ENCODE measurements at regions not wholly inside any gene's neighbourhood (a gene's known extent, or its start where the extent isn't known, plus 50 kb on each side); places are given as distances from the start of the nearest gene placed in this dataset.
"Not testable (repeated sequence)": the region's sequence is repeated elsewhere in the genome, so short reads cannot be mapped to it uniquely, and the experiment has no call there.

GRCh38 chr3:145197051-145197820 is 963.7 kb downstream of the PLOD2 start:
- DNase-seq = no peak

DNA sequence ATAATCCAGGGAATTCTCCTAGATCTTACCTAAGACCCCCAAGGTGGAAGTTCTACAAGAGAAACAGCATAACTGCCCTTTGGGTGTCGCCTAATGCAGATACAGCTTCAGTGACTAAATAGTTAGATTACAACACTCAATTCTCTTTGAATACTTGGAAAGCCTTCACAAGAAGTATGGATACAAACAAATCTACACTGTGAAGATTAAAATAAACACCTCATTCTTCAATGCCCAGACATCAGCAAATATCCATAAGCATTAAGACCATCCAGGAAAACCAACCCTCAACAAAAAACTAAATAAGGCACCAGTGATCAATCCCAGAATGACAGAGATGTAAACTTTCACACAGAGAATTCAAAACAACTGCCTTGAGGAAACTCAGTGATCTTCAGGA is 963.2 kb downstream of the PLOD2 start:
- no peak for DNase-seq

DNA sequence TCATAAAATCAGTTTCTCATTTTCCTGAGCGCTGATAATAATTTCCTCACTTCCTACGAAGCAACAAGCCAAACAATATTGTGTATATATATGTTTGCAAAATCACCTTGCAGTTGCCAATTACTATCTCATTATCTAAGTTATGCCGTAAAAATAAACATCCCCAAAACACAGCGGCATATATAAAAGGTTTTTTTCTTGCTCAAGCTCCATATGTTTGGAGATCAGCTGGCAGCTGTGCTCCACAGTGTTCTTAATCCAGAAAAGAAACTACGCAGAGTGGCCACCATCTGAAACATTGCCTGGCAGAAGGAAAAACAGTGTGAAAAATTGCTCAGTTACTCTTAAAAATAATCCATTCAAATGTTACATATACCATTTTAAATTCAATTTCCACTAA is 951.4 kb downstream of the PLOD2 start:
- no peak for DNase-seq

DNA sequence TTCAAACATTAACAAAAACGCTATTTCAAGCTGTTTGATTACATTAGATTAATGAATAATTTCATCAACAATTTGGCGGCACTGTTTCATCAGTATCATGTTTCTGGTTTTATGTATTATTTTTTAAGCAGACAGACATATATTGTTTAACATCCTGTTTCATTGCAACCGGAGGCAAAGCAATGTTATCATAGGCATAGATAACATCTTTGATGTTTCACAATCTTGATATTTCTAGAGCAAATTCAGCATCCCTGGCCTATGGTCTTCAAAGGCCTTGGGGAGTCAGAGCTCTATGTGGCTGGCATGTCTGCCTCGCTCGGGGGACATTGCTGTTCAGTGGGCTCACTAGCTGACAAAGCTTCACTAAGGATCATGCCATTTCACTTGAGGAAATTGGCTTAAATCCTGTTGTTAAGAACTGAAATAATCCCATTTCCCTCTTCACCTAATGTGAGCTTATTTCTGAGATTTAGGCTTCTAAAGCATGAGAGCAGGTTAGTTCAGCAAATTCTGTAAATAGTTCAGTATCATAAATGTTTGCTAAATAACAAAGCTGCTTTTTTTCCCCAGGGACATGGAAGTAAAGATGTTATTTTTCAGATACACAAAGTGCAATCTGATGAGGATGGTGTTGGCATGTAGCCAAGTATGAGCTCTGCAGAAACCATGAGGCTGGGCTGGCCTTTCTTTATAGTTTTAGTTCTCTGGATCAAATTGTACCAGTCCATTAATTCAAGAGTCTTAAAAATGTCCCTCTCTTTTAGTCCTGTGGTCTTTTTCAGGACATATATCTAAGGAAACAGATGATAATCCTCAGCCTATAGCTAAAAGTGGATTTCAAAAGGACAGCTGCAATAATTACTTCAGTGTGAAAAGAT is 941.4 kb downstream of the PLOD2 start:
- no peak for DNase-seq

DNA sequence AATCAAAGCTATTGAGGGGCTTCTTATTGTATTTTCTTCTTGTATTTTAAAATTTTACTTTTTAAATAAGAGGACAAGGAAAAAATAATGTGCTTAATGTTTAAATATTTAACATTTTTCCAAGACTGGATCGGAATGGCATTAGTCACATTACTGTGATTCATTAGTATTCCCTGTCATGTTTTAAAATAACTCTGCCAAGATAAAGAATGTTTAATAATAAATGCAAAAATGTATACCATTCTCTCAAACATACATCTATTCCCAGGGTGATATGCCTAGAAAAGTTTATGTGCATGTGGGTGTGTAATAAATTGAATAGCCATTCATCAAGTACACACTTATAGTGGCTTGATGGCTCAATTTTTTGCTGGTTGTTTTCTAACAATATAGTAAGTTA is 936.1 kb downstream of the PLOD2 start:
- DNase-seq = no peak

GRCh38 chr3:145243875-145244274 is 917.1 kb downstream of the PLOD2 start:
- no peak for DNase-seq

DNA sequence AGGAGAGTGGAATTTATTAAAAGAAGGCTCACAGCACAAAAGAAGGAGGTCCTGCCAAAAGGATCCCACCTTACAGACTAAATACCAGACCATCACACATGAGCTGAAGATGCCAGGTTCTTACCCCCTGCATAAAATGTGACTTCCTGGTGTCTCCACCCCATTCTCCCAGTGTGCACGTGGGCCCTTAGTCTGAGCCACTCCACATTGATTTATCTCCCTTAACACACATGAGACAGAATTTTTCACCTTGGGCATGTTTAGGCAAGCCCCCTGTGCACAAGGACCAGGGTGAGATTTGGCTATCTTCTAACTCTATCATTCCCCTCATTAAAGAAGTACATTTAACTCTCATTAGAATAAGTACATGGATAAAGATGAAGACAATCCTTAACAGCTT is 916.7 kb downstream of the PLOD2 start:
- no peak for DNase-seq

- no peak for DNase-seq
Measured at GRCh38 chr3:145246291-145246690, 914.7 kb downstream of the PLOD2 start.

- DNase-seq = no peak
Measured at GRCh38 chr3:145248928-145249327, 912.1 kb downstream of the PLOD2 start.

GRCh38 chr3:145251311-145251710 is 909.7 kb downstream of the PLOD2 start:
- DNase-seq = no peak

- not testable (repeated sequence) for DNase-seq
Measured at GRCh38 chr3:145257967-145258366, 903.0 kb downstream of the PLOD2 start.

- no peak for DNase-seq
Measured at GRCh38 chr3:145259166-145259880, 901.7 kb downstream of the PLOD2 start.

GRCh38 chr3:145263458-145263857 is 897.5 kb downstream of the PLOD2 start:
- DNase-seq = not testable (repeated sequence)

DNA sequence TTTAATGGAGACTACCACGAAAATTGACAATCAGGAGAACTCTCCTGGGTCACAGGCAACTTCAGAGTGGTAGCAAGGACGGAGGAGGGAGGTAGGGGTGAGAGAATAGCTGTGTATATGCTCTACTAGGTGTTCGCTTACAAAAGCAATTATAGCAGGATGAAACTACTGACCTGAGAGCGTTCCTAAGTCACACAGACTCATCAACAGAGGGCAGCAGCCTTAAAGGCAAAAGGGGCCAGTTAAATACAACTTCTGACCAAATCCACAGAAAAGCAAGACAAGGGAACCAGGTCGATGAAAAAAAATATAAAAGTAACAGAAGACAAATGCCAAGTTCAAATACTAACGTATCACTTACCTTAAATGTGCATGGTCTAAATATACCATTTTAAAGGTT is 894.6 kb downstream of the PLOD2 start:
- no peak for DNase-seq

DNA sequence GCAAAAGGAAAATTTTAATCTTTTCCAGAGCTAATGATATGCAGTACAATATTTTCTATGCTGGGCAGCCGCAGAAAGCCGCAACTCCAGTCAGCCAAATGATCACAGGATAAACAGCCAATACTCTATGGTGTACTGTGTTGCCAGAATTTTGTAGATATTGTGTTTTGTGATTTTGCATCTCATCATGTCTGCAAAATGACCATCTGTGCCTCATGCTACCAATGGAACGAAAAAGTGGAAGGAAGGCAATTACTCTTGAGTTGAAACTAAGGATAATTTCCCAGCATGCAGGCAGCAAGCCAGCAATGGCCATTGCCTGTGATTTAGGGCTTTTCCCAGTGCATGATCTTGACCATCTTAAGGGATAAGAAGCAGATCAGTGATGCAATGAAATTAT is 891.9 kb downstream of the PLOD2 start:
- DNase-seq = no peak

DNA sequence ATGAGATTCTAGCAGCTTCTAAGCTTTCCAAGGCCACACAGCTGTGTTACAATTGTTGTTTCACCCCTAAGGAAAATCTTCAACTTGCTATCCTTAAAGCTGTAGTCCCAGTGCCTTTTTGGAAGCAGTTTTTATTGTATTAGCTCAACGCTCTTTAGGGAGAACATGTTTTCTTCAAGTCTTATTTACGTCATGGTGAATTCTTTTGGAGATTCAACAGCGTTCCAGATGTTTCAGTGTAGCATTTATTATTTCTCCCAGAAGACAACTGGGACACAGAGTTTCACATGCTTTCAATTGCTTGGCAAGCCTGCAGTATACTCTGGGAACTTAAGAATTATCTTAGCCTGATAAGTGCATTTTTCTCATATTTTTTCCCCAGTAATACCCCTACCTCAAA is 888.3 kb downstream of the PLOD2 start:
- no peak for DNase-seq

GRCh38 chr3:145282505-145282904 is 878.5 kb downstream of the PLOD2 start:
- no peak for DNase-seq

- no peak for DNase-seq
Measured at GRCh38 chr3:145286937-145287336, 874.0 kb downstream of the PLOD2 start.

- no peak for DNase-seq
Measured at GRCh38 chr3:145290010-145290409, 871.0 kb downstream of the PLOD2 start.

DNA sequence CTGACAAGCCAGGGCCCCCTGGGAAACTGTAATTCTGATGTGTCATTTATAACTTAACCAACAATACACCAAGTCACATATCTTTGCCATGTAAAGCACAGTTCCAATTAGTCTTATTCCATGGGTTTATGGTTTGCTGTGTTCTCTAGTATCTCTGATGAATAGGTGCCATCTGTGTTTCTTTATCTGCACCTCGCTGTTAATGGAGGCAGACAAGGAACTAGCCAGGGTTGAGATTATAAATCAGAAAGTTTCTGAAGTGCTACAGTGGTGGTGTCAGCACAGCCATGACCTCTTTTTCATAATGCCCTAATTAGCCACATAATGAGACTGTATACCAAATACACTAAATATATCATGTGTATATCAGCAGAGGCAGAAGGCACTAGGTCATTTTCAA is 866.4 kb downstream of the PLOD2 start:
- DNase-seq = no peak

DNA sequence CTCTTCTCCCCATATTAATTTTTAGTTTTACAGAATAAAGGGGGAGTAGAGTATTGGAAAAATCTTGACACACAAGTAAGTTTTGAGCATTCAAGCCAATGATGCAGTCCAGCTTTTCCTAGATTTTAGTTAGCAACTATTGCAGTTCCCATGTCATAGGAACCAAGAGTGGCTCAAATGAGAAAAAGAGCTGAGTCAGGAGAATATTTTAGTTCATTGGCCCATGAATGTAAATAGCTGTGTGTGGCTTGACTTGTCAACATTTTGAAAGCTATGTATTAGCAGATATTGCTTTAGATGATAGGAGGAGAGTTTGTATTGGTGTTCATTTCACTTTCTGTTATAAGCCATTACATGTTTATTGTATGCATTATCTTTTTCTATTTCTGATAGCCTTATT is 853.7 kb downstream of the PLOD2 start:
- DNase-seq = no peak

DNA sequence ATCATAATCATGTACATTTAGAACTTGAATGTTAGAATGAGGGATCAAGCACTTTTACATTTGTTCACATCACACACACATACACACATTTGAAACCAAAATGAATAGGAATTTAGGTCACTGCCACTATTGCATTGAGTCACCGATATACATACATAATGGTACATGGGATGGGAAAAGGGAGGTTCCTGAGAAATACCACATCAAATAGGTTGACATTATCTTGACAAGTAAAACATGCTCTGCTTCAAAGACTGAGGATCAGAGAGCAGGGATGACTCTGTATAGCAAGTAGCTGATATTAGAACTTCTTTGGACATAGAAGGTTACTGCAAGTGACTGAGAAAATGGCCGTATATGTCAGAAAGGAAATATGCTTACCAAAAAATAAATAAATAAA is 847.2 kb downstream of the PLOD2 start:
- no peak for DNase-seq

GRCh38 chr3:145316253-145316652 is 844.7 kb downstream of the PLOD2 start:
- DNase-seq = not testable (repeated sequence)

- no peak for DNase-seq
Measured at GRCh38 chr3:145326666-145327065, 834.3 kb downstream of the PLOD2 start.
